GM12878 (cell line): ENCODE measurements at regions not wholly inside any gene's neighbourhood (a gene's known extent, or its start where the extent isn't known, plus 50 kb on each side); places are given as distances from the start of the nearest gene placed in this dataset.

Experiments used
- ATAC-seq: fragments of 200-7000 bp; cut with Tn5 transposase; 3 replicates; pipeline ENCODE4 v1.9.1; 2020; ENCODE audit warnings: mild to moderate bottlenecking, moderate library complexity
- BruUV-seq: library from RNA; stranded (reverse); fragments of 400-500 nt; replicated peaks from 2 replicates; lab custom pipeline; 2021; lab: Mats Ljungman, UMichigan
- CTCF ChIA-PET: fragments of 300-600 bp; sonication (Branson Sonifier 250); formaldehyde crosslinking; extraction: SDS; loops from one replicate; lab custom pipeline; 2021; ENCODE audit warnings: inconsistent platforms; lab: Yijun Ruan, JAX
- POLR2A ChIA-PET: fragments of 350-600 bp; formaldehyde crosslinking; extraction: SDS; loops from one replicate; lab custom pipeline; 2021; ENCODE audit warnings: inconsistent platforms; lab: Charles Lee
- RAD21 ChIA-PET: fragments of 300-600 bp; sonication (Branson Sonifier 250); formaldehyde crosslinking; loops from one replicate; lab custom pipeline; 2023; ENCODE audit warnings: antibody characterized with exemption; ENCODE audit not compliant: unreplicated experiment; lab: Charles Lee
- SMC1A ChIA-PET: fragments of 300-600 bp; sonication (Branson Sonifier 250); formaldehyde crosslinking; loops from one replicate; lab custom pipeline; 2023; ENCODE audit not compliant: unreplicated experiment, uncharacterized antibody; lab: Charles Lee
- DNase-seq: peaks from one replicate; pipeline ENCODE4 v3.0.0-alpha.2; 2011; ENCODE audit warnings: low read depth, low spot score
- FAIRE-seq: peaks from 3 replicates; lab custom pipeline; 2011; peaks lifted over from hg19 to GRCh38; lab: Jason Lieb, UNC
- H2AFZ ChIP-seq: 2 replicates; pipeline ENCODE4 v1.6.0; 2011; ENCODE audit warnings: low read depth, low read length, control low read depth; ENCODE audit not compliant: control insufficient read depth
- H3K27ac ChIP-seq: 2 replicates; pipeline ENCODE4 v1.5.1; 2011; ENCODE audit warnings: control low read depth; ENCODE audit not compliant: control insufficient read depth, insufficient read depth
- H3K27me3 ChIP-seq, 2 experiments: replicated peaks in 1 of 2; 2 replicates each; pipeline versions ENCODE4 v1.6.0 to v1.6.1; 2011; ENCODE audit warnings: low read length in 1 of 2; ENCODE audit not compliant: control insufficient read depth in 2 of 2, insufficient read depth in 2 of 2
- H3K36me3 ChIP-seq, 2 experiments: 2 replicates each; pipeline ENCODE4 v1.5.1; 2011; ENCODE audit warnings: low read length in 1 of 2; ENCODE audit not compliant: control insufficient read depth in 2 of 2, insufficient read depth in 2 of 2
- H3K4me1 ChIP-seq: 2 replicates; pipeline ENCODE4 v1.6.1; 2011; ENCODE audit warnings: mild to moderate bottlenecking, low read length, moderate library complexity, mixed read lengths; ENCODE audit not compliant: control insufficient read depth, insufficient read depth
- H3K4me2 ChIP-seq: 2 replicates; pipeline ENCODE4 v1.6.0; 2011; ENCODE audit warnings: control low read depth; ENCODE audit not compliant: control insufficient read depth, insufficient read depth
- H3K4me3 ChIP-seq: fragments of 200-600 bp; sonication (generic); 2 replicates; pipeline ENCODE4 v1.5.1; 2016
- H3K79me2 ChIP-seq: 2 replicates; pipeline ENCODE4 v1.6.0; 2011; ENCODE audit warnings: low read length; ENCODE audit not compliant: control insufficient read depth, insufficient read depth
- H3K9ac ChIP-seq: 2 replicates; pipeline ENCODE4 v1.8.0; 2011; ENCODE audit warnings: low read length, control low read depth, mixed read lengths; ENCODE audit not compliant: control insufficient read depth, insufficient read depth
- H3K9me3 ChIP-seq: replicated peaks from 3 replicates; pipeline ENCODE4 v1.5.1; 2011; ENCODE audit warnings: mild to moderate bottlenecking, low read length; ENCODE audit not compliant: control insufficient read depth, insufficient read depth
- H4K20me1 ChIP-seq: 2 replicates; pipeline ENCODE4 v1.6.0; 2011; ENCODE audit not compliant: control insufficient read depth, insufficient read depth
- CREB1 ChIP-seq: IDR thresholded peaks from 2 replicates; pipeline ENCODE4 v1.6.1; 2012; ENCODE audit warnings: low read depth, mild to moderate bottlenecking, inconsistent platforms
- MYB ChIP-seq: fragments of 150-350 bp; IDR thresholded peaks from 2 replicates; pipeline ENCODE4 v1.6.1; 2014; ENCODE audit warnings: mild to moderate bottlenecking, low read depth, low read length, borderline replicate concordance
- MYC ChIP-seq: IDR thresholded peaks from 2 replicates; pipeline ENCODE4 v1.6.1; 2011; ENCODE audit warnings: mild to moderate bottlenecking, low read length, moderate library complexity, inconsistent platforms; ENCODE audit not compliant: insufficient read depth, insufficient replicate concordance, insufficient read length, severe bottlenecking
- NFYA ChIP-seq: IDR thresholded peaks from 2 replicates; pipeline ENCODE4 v1.6.1; 2011; ENCODE audit warnings: low read depth, mild to moderate bottlenecking, low read length, improper control_type of control experiment, borderline replicate concordance
- PAX5 ChIP-seq: IDR thresholded peaks from 2 replicates; pipeline ENCODE4 v1.6.1; 2011; ENCODE audit warnings: low read depth, low read length, borderline replicate concordance
- PML ChIP-seq: IDR thresholded peaks from 2 replicates; pipeline ENCODE4 v1.6.1; 2012; ENCODE audit warnings: low read length, inconsistent platforms
- SREBF1 ChIP-seq: IDR thresholded peaks from 2 replicates; pipeline ENCODE4 v1.6.1; 2012; ENCODE audit warnings: mild to moderate bottlenecking, low read length
- ZBTB4 ChIP-seq: fragments of 450-650 bp; formaldehyde crosslinking; IDR thresholded peaks from 2 replicates; pipeline ENCODE4 v1.4.0; 2022; ENCODE audit warnings: mild to moderate bottlenecking, moderate library complexity
- WGBS: methylation state at CpG from one replicate; pipeline ENCODE4 v1.1.6; 2016; ENCODE audit warnings: low lambda C conversion rate; ENCODE audit not compliant: insufficient replicate concordance, insufficient coverage; ENCODE audit errors: missing lambda C conversion rate; 5-methylcytosine and 5-hydroxymethylcytosine counted together
- in situ Hi-C: fragments of 300-500 bp; cut with MboI; formaldehyde crosslinking; loops from 9 replicates; pipeline ENCODE4 v1.14.3; 2018; ENCODE audit warnings: mixed read lengths
- intact Hi-C: fragments of 100-400 bp; cut with micrococcal nuclease; formaldehyde crosslinking; loops from one replicate; pipeline ENCODE4 v1.14.2; 2022; ENCODE audit not compliant: unreplicated experiment

GRCh38 chr18:46265196-46266156, 161.3 kb downstream of the HAUS1 start:
- Histone ChIP-seq H3K27me3 (no peaks in the 10 kb centered on the region), H3K9me3 (no peaks in the 10 kb centered on the region), H3K9ac (no peak overlapping the region), H3K4me2 (no peak overlapping the region), H3K36me3 (peaks cover 6 to 9% of the 10 kb centered on the region in 2 experiments; a peak in 3 of 4 replicates)
- ChIA-PET SMC1A (interaction anchor here (1.1 to 1.6 kb wide), 4 partner anchors 8 to 92 kb away, joined by 3 to 6 read pairs (median 4); a partner anchor contains a TSS), POLR2A (no interaction called here)
- no TSS peak for BruUV-seq
- in situ Hi-C loops (no loop called here), intact Hi-C loops (no loop called here)
- no peak for DNase-seq
- TF ChIP-seq SREBF1: no peak
- peak; percentile 45; the same call in 1 of the 2 replicates for TF ChIP-seq CREB1
- TF ChIP-seq, all 136 proteins: peak for 1
- Histone ChIP-seq H3K79me2 (no peaks in the 10 kb centered on the region), H3K4me1 (no peaks in the 10 kb centered on the region), H2AFZ (no peak overlapping the region), H4K20me1 (no peaks in the 10 kb centered on the region), H3K4me3 (no peak overlapping the region), H3K27ac (no peak overlapping the region)
- no peak for FAIRE-seq
- ChIA-PET RAD21 (interaction anchor here (0.8 to 1.4 kb wide), 2 partner anchors 29 to 90 kb away, joined by 3 to 5 read pairs; no protein-coding TSS in a partner anchor), CTCF (interaction anchor here (0.5 to 1.5 kb wide), 5 partner anchors 15 to 92 kb away, joined by 3 to 4 read pairs (median 3); a partner anchor contains a TSS)
- 73% methylated on average over 4 of the region's 4 CpGs for WGBS
- no peak for ATAC-seq

DNA sequence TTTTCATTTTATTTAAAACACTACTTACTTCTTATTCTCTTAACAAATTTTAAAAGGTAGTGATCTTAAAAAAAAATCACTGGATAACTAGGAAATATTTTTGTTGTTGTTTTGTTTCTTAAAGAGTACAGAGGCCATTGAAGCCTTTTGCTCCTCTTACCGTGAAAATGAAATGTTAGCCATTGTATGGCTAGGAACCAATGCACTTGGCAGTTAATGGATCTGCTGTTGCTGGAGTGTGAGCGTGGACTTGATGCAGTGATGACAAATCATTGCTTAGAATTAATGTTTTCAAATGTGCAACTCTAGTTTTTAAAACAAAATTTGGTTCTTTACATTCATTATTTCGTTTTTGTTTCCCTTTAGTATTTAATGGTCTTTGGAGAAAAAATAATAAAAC, 162.3 kb downstream of the HAUS1 start:
- intact Hi-C loops (no loop called here), in situ Hi-C loops (no loop called here)
- Histone ChIP-seq H3K36me3 (peaks cover 6 to 9% of the 10 kb centered on the region in 2 experiments; a peak in 3 of 4 replicates), H3K4me1 (no peaks in the 10 kb centered on the region), H2AFZ (no peak overlapping the region), H4K20me1 (no peaks in the 10 kb centered on the region), H3K79me2 (no peaks in the 10 kb centered on the region), H3K4me3 (no peak overlapping the region), H3K27ac (no peak overlapping the region), H3K9me3 (no peaks in the 10 kb centered on the region), H3K9ac (no peak overlapping the region), H3K27me3 (no peaks in the 10 kb centered on the region), H3K4me2 (no peak overlapping the region)
- no TSS peak for BruUV-seq
- ChIA-PET SMC1A (interaction anchor here (1.1 kb wide), 1 partner anchor 15 kb away, joined by 3 read pairs; no protein-coding TSS in a partner anchor), CTCF (interaction anchor here (1.5 kb wide), 1 partner anchor 93 kb away, joined by 4 read pairs; a partner anchor contains a TSS), RAD21 (interaction anchor here (1.4 kb wide), 1 partner anchor 91 kb away, joined by 5 read pairs; no protein-coding TSS in a partner anchor), POLR2A (no interaction called here)
- ATAC-seq (no peak), FAIRE-seq (no peak), DNase-seq (no peak)
- WGBS: 74% methylated on average over 3 of the region's 3 CpGs
- TF ChIP-seq PML (no peak), MYC (no peak), MYB (no peak), NFYA (no peak), PAX5 (no peak), ZBTB4 (CRISPR knock-in tag) (no peak)
